Upper lobe of left lung (tissue), 4 donors: ENCODE measurements at regions not wholly inside any gene's neighbourhood (a gene's known extent, or its start where the extent isn't known, plus 50 kb on each side); places are given as distances from the start of the nearest gene placed in this dataset.

ENCODE experiments used
- EP300 ChIP-seq, 4 donors: sonication (generic); formaldehyde crosslinking; IDR thresholded peaks; one replicate each; pipeline ENCODE4 v1.5.1; 2017; ENCODE audit warnings: antibody characterized with exemption in 4 of 4, control low read depth in 2 of 4
- POLR2AphosphoS5 ChIP-seq, 2 donors: sonication (generic); formaldehyde crosslinking; IDR thresholded peaks; one replicate each; pipeline ENCODE4 v1.5.1; 2017; ENCODE audit warnings: antibody characterized with exemption in 2 of 2
- TF ChIP-seq, protein P1 (sequence below), 6 experiments: fragments of 450-650 bp in 4 of 6; fragments of 200-600 bp in 2 of 6; sonication (generic) in 2 of 6; IDR thresholded peaks; one replicate each; pipeline ENCODE4 v1.5.1; 2016 to 2019; ENCODE audit warnings: antibody characterized with exemption in 6 of 6

DNA sequence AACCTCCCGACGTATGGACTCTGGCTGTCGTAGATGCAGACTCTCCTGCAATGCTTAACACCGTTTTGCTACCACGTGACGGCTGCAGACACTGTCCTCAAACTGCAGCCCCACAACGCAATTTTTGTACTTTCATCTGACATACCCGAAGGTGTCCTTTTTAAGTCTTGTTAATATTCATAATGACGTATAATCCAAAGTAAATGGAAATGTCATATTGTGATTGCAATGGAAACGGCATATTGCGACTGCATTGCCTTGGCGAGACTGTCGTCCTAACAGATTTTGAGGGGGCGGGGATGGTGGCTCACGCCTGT, 79.3 kb upstream of the TBC1D3K start:
- TF ChIP-seq, protein P1, sequence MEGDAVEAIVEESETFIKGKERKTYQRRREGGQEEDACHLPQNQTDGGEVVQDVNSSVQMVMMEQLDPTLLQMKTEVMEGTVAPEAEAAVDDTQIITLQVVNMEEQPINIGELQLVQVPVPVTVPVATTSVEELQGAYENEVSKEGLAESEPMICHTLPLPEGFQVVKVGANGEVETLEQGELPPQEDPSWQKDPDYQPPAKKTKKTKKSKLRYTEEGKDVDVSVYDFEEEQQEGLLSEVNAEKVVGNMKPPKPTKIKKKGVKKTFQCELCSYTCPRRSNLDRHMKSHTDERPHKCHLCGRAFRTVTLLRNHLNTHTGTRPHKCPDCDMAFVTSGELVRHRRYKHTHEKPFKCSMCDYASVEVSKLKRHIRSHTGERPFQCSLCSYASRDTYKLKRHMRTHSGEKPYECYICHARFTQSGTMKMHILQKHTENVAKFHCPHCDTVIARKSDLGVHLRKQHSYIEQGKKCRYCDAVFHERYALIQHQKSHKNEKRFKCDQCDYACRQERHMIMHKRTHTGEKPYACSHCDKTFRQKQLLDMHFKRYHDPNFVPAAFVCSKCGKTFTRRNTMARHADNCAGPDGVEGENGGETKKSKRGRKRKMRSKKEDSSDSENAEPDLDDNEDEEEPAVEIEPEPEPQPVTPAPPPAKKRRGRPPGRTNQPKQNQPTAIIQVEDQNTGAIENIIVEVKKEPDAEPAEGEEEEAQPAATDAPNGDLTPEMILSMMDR (IDR thresholded peaks at IDR 0.05): no peak
- TF ChIP-seq POLR2AphosphoS5 (IDR thresholded peaks at IDR 0.05) (no peak), EP300 (IDR thresholded peaks at IDR 0.05) (no peak)
